Activated gamma-delta T cell (primary cell): ENCODE measurements at regions not wholly inside any gene's neighbourhood (a gene's known extent, or its start where the extent isn't known, plus 50 kb on each side); places are given as distances from the start of the nearest gene placed in this dataset.
"Not testable (repeated sequence)": the region's sequence is repeated elsewhere in the genome, so short reads cannot be mapped to it uniquely, and the experiment has no call there.

ENCODE experiments used
- DNase-seq: peaks from one replicate; lab custom pipeline; 2025; lab: John Stamatoyannopoulos, UW

GRCh38 chr13:90591260-90591926, 756.1 kb upstream of the MIR17HG start:
- DNase-seq = no peak

GRCh38 chr13:90591927-90592268, 755.6 kb upstream of the MIR17HG start:
- no peak for DNase-seq

- DNase-seq = no peak
Observed at GRCh38 chr13:90592943-90593342, 754.5 kb upstream of the MIR17HG start.

- DNase-seq = no peak
Observed at GRCh38 chr13:90594681-90595080, 752.8 kb upstream of the MIR17HG start.

GRCh38 chr13:90605664-90606063, 741.8 kb upstream of the MIR17HG start:
- DNase-seq = no peak

GRCh38 chr13:90606921-90607320, 740.6 kb upstream of the MIR17HG start:
- DNase-seq = not testable (repeated sequence)

- DNase-seq = no peak
Observed at GRCh38 chr13:90612391-90612790, 735.1 kb upstream of the MIR17HG start.

GRCh38 chr13:90613076-90613795, 734.3 kb upstream of the MIR17HG start:
- no peak for DNase-seq

GRCh38 chr13:90615236-90615635, 732.3 kb upstream of the MIR17HG start:
- DNase-seq = no peak

- DNase-seq = no peak
Observed at GRCh38 chr13:90615767-90616166, 731.7 kb upstream of the MIR17HG start.

GRCh38 chr13:90618133-90618532, 729.4 kb upstream of the MIR17HG start:
- DNase-seq = no peak

- DNase-seq = no peak
Observed at GRCh38 chr13:90622541-90622940, 724.9 kb upstream of the MIR17HG start.

- DNase-seq = no peak
Observed at GRCh38 chr13:90623318-90624011, 724.0 kb upstream of the MIR17HG start.

GRCh38 chr13:90627813-90628212, 719.7 kb upstream of the MIR17HG start:
- DNase-seq = no peak

GRCh38 chr13:90628471-90628870, 719.0 kb upstream of the MIR17HG start:
- no peak for DNase-seq

GRCh38 chr13:90630716-90631115, 716.8 kb upstream of the MIR17HG start:
- no peak for DNase-seq

- no peak for DNase-seq
Observed at GRCh38 chr13:90632184-90632583, 715.3 kb upstream of the MIR17HG start.

GRCh38 chr13:90633849-90634248, 713.6 kb upstream of the MIR17HG start:
- DNase-seq = no peak

GRCh38 chr13:90640976-90641375, 706.5 kb upstream of the MIR17HG start:
- no peak for DNase-seq

GRCh38 chr13:90641884-90642283, 705.6 kb upstream of the MIR17HG start:
- no peak for DNase-seq

- no peak for DNase-seq
Observed at GRCh38 chr13:90645582-90645981, 701.9 kb upstream of the MIR17HG start.

- no peak for DNase-seq
Observed at GRCh38 chr13:90648497-90648896, 699.0 kb upstream of the MIR17HG start.

- DNase-seq = no peak
Observed at GRCh38 chr13:90652036-90652435, 695.5 kb upstream of the MIR17HG start.
